Inflammatory macrophage treated with lipopolysaccharide for 1 hour (primary cell): ENCODE measurements at regions not wholly inside any gene's neighbourhood (a gene's known extent, or its start where the extent isn't known, plus 50 kb on each side); places are given as distances from the start of the nearest gene placed in this dataset.

ENCODE experiments used
- DNase-seq, 2 donors: peaks; one replicate each; pipeline ENCODE4 v3.0.0-alpha.2; 2020 to 2022

GRCh38 chr1:177567393-177567792 lies 396.6 kb downstream of the BRINP2 start:
- DNase-seq: no peak

GRCh38 chr1:177566495-177566894 lies 395.7 kb downstream of the BRINP2 start:
- DNase-seq: no peak

- no peak for DNase-seq
Observed at GRCh38 chr1:177561436-177561835, 390.7 kb downstream of the BRINP2 start.

GRCh38 chr1:177558372-177558771 lies 387.6 kb downstream of the BRINP2 start:
- DNase-seq: no peak

GRCh38 chr1:177556163-177556562 lies 385.4 kb downstream of the BRINP2 start:
- DNase-seq: no peak

GRCh38 chr1:177547200-177547599 lies 376.4 kb downstream of the BRINP2 start:
- no peak for DNase-seq

GRCh38 chr1:177546346-177546745 lies 375.6 kb downstream of the BRINP2 start:
- no peak for DNase-seq

GRCh38 chr1:177526201-177526600 lies 355.4 kb downstream of the BRINP2 start:
- DNase-seq: no peak

- no peak for DNase-seq
Observed at GRCh38 chr1:177525176-177525575, 354.4 kb downstream of the BRINP2 start.

GRCh38 chr1:177517546-177517945 lies 346.8 kb downstream of the BRINP2 start:
- no peak for DNase-seq

- DNase-seq: no peak
Observed at GRCh38 chr1:177514207-177514606, 343.4 kb downstream of the BRINP2 start.

GRCh38 chr1:177511036-177511435 lies 340.3 kb downstream of the BRINP2 start:
- DNase-seq: no peak

- no peak for DNase-seq
Observed at GRCh38 chr1:177505905-177506590, 335.3 kb downstream of the BRINP2 start.

GRCh38 chr1:177495878-177496277 lies 325.1 kb downstream of the BRINP2 start:
- no peak for DNase-seq

- no peak for DNase-seq
Observed at GRCh38 chr1:177490786-177491185, 320.0 kb downstream of the BRINP2 start.

GRCh38 chr1:177490036-177490639 lies 319.4 kb downstream of the BRINP2 start:
- no peak for DNase-seq

- DNase-seq: no peak
Observed at GRCh38 chr1:177488722-177489121, 318.0 kb downstream of the BRINP2 start.

GRCh38 chr1:177487481-177487880 lies 316.7 kb downstream of the BRINP2 start:
- DNase-seq: no peak

GRCh38 chr1:177480741-177481305 lies 310.1 kb downstream of the BRINP2 start:
- DNase-seq: no peak

- DNase-seq: no peak
Observed at GRCh38 chr1:177479600-177479999, 308.8 kb downstream of the BRINP2 start.

GRCh38 chr1:177476676-177477075 lies 305.9 kb downstream of the BRINP2 start:
- no peak for DNase-seq

- no peak for DNase-seq
Observed at GRCh38 chr1:177472567-177472966, 301.8 kb downstream of the BRINP2 start.

- DNase-seq: no peak
Observed at GRCh38 chr1:177471244-177471643, 300.5 kb downstream of the BRINP2 start.

GRCh38 chr1:177469519-177469918 lies 298.8 kb downstream of the BRINP2 start:
- DNase-seq: no peak

- no peak for DNase-seq
Observed at GRCh38 chr1:177466286-177466685, 295.5 kb downstream of the BRINP2 start.
